GM18511 (cell line): ENCODE measurements at regions not wholly inside any gene's neighbourhood (a gene's known extent, or its start where the extent isn't known, plus 50 kb on each side); places are given as distances from the start of the nearest gene placed in this dataset.
"Not testable (repeated sequence)": the region's sequence is repeated elsewhere in the genome, so short reads cannot be mapped to it uniquely, and the experiment has no call there.

ENCODE experiments used
- ATAC-seq: cut with Tn5 transposase; IDR thresholded peaks from one replicate; pipeline ENCODE4 v1.9.1; 2021; ENCODE audit warnings: mild to moderate bottlenecking, moderate library complexity; ENCODE audit not compliant: unreplicated experiment

DNA sequence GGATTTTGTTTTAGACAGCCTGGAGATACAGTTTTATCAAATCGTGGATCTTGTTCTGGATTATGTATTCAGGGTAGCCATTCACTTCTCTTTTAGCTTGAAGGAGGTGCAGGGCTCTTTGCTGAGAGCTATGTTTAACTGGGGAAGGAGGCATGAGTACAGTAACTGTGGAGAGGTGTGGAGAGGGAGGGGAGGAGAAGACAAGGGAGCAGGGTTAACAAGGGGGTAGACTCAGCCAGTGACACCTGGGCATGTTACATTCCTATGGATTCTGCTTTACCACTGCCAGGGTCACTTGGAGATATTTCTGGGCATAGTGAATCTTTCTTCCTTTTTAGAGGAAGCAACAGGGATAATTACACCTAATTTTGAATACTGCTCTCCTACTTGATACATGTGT lies 536.0 kb downstream of the TMEM135 start:
- no peak for ATAC-seq

DNA sequence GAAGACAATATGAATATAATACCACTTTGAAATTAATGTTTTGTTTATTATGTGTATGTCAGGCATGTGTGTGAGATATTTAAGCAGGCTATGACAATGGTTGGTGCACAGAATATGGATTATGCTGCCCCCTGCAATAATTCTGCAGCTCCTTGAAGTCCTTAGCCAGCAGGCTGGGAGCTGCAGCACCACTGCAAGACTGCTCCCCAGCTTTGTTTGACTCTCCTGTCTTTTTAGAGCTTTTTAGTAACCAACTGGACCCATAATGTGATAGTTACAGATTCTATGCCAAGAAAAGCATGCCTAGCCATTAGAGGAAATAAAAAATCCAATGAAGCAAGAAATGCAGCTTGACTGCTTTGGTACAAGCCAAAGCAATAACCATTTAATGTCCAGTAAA lies 535.1 kb downstream of the TMEM135 start:
- ATAC-seq, result no peak

GRCh38 chr11:87560352-87560751 lies 522.6 kb downstream of the TMEM135 start:
- no peak for ATAC-seq

GRCh38 chr11:87559852-87560251 lies 522.1 kb downstream of the TMEM135 start:
- ATAC-seq, result not testable (repeated sequence)

DNA sequence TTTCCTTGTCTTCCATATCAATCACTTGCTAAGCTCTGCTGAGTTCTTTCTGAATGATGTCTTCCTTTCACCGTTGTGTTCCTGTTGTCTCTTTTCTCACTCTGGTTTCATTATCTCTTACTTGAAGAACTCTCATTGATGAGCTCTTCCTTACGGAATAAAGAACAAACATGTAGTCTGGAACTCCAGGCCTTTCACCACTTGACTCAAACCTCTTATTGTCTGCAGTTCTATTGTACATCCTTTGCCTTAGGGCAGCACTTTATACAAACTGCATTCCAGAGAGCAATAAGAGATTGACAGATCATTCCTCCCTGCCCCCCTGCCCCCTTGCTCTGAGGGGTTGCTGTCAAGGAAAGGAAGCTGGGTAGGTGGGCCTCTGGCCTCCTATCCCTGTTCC lies 517.4 kb downstream of the TMEM135 start:
- no peak for ATAC-seq

DNA sequence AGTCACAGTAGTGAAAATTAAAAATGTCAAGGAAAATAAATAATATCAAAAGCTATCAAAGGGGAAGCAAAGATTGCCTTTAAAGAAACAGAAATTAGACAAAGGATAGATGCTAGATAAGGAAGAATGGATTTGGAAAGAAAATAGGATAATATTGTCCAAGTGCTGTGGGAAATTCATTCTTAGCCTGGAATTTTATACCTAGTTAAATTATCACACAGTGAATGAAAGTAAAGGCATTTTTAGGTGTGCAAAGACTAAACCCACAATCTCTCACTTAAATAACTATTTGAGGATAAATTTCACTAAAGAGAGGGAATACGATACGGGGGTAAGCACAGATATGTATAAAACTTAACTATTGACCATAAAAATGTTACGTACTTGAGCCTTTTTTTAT lies 511.1 kb downstream of the TMEM135 start:
- no peak for ATAC-seq

- ATAC-seq, result no peak
These were observed 508.1 kb downstream of the TMEM135 start for GRCh38 chr11:87545858-87546257.

DNA sequence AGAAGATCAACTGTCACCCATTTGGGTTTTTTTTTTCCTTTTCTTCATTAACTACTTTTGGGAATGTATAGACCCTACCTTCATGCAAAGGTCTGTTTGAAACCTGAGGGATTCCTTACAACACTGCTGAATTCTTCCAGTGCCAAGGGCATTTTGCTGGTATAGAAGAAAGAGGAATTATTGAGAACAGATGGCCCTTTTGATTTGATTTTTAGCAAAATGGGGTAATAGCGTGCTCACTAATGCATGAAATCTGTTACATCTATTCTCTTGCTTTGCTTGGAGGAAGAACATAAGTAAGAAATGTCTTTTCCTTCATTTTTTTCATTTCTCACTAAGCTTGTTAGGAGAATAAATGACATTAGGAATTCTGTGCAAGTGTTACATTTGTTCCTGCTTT lies 501.9 kb downstream of the TMEM135 start:
- ATAC-seq, result no peak

DNA sequence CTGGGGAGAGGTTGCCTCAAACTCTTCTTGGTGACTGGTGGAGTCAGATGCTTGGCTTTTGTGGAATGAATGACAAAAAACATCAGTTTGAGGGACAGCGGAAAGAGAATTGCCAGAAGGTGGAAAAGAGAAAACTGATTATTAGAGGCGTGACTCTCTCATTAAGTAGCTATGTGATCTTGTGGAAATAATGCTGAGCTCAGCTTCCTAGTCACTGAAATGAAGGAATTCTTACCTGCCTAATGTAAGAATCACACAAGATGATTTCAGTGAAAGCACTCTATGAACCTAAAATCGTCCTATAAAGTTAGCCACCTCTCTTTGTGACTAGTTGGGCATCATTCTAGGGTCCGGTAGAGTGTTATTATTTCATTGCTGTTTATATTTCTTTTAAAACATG lies 498.8 kb downstream of the TMEM135 start:
- ATAC-seq, result no peak

DNA sequence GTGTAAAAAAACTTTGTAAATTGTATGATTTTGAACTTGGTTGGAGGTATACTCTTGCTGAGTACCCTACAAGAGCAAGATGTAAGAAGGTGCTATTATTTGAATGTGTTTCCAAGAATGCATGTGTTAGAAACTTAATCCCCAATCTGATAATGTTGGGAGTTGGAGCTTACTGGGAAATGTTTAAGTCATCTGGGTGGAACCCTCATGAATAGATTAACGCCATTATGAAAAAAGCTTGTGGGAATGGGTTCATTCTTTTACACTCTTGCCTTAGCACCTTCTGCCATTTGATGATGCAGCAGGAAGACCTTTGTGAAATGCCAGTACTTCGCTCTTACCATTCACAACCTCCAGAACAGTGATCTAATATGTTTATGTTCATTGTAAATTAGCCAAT lies 498.3 kb downstream of the TMEM135 start:
- no peak for ATAC-seq

DNA sequence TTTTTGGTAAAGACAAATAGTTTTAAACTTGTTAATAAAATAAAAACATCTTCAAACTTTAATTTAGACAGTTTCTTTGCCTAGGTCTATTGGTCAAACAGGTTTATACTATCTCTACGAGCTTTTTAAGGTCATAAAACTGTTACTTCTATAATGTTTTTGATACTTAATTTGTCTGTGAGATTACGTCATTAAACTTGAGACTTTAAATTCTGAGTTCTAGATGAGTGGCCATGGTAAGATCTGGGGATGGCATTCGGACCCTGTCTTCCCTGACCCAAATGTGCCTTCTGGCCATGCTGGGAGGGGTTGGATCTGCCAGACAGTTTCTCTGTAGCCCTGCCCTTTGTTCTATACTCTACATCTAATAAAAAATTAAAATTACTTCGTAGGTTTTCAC lies 497.8 kb downstream of the TMEM135 start:
- no peak for ATAC-seq

- ATAC-seq, result not testable (repeated sequence)
These were observed 494.1 kb downstream of the TMEM135 start for GRCh38 chr11:87531835-87532234.

DNA sequence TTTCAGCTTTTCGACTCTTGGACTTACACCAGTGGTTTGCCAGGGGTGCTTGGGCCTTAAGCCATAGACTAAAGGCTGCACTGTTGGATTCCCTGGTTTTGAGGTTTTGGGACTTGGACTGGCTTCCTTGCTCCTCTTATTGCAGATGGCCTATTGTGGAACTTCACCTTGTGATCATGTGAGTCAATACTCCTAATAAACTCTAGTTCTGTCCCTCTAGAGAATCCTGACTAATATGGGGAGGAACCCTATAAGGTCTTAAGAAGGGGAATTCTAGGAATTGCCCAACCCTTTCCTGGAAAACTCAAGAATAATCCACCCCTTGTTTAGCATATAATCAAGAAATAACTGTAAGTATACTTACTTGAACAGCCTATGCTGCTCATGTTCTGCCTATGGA lies 491.8 kb downstream of the TMEM135 start:
- ATAC-seq, result no peak

- no peak for ATAC-seq
These were observed 491.0 kb downstream of the TMEM135 start for GRCh38 chr11:87528752-87529151.

GRCh38 chr11:87523276-87523675 lies 485.5 kb downstream of the TMEM135 start:
- ATAC-seq, result no peak

GRCh38 chr11:87518266-87518665 lies 480.5 kb downstream of the TMEM135 start:
- no peak for ATAC-seq

DNA sequence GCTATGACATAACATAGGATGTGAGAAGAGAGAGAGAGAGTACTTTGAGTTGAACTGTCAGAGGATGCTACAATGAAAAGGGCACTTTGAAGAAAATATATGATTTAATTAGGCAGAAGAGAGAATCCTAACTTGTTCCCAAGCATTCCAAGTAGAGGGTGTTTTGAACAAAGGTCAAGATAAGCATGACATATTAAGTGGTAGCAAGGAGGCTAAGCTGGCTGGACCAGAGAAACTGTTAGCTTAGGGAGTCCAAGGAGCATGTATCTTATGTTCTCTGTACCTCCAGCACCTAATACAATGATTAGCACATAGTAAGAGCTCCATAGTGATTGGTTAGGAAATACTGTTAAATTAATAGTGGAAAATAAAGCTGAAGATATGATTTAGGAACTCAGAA lies 479.6 kb downstream of the TMEM135 start:
- no peak for ATAC-seq

- ATAC-seq, result not testable (repeated sequence)
These were observed 470.0 kb downstream of the TMEM135 start for GRCh38 chr11:87507722-87508121.

- not testable (repeated sequence) for ATAC-seq
These were observed 469.2 kb downstream of the TMEM135 start for GRCh38 chr11:87506946-87507345.

- ATAC-seq, result no peak
These were observed 463.7 kb downstream of the TMEM135 start for GRCh38 chr11:87501388-87501787.

DNA sequence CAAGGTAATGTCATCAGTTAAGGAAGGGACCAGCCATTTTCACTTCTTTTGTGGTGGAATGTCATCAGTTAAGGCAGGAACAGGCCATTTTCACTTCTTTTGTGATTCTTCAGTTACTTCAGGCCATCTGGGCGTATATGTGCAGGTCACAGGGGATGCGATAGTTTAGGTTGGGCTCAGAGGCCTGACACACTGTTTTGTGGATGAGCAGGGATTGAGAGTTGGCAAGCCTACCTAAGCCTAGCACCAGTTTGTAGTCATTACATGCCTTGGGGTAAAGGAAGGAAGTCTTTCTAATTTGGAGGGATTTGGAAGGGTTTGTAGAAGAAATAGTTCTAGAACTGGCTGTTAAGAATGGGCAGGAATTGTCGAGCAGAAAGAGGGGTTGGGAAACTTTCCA lies 457.2 kb downstream of the TMEM135 start:
- not testable (repeated sequence) for ATAC-seq

- not testable (repeated sequence) for ATAC-seq
These were observed 456.3 kb downstream of the TMEM135 start for GRCh38 chr11:87494026-87494425.

- ATAC-seq, result no peak
These were observed 455.8 kb downstream of the TMEM135 start for GRCh38 chr11:87493516-87493915.

DNA sequence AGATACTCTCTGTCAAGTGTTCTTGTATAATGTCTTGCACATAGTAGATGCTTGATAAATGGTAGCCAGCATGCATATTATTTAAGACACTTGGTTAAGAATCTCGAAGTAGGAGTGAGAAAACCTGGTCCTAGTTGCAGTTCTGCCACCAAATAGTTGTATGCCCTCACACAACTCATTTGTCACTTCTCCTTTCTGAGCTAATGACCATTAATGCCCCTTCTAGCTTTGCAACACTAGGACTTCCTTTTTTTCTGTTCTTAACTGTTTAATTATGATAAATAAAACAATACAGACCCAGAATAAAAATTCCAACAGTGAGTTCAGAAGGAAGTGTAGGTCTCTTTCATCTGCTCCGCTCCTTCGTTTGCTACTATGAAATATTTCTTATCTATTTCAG lies 453.6 kb downstream of the TMEM135 start:
- no peak for ATAC-seq
